ENCODE measurements at regions not wholly inside any gene's neighbourhood (a gene's known extent, or its start where the extent isn't known, plus 50 kb on each side); places are given as distances from the start of the nearest gene placed in this dataset.

DNA sequence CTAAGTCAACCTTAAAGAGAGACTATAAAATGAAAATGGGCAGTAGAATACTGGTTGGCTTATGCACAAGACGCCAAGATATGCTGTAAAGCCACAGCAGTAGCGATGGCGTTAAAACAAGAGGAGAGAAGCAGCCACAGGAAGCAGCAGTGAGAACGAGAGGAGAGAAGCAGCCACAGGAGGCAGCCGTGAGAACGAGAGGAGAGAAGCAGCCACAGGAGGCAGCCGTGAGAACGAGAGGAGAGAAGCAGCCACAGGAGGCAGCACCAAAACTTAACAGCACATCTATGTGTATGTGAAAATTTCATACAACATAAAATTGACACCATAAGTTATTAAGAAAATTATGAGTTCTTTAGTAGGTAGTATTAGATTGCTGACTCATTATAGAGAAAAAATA, 2318.6 kb upstream of the ACO1 start:
- TF ChIP-seq, protein P1, sequence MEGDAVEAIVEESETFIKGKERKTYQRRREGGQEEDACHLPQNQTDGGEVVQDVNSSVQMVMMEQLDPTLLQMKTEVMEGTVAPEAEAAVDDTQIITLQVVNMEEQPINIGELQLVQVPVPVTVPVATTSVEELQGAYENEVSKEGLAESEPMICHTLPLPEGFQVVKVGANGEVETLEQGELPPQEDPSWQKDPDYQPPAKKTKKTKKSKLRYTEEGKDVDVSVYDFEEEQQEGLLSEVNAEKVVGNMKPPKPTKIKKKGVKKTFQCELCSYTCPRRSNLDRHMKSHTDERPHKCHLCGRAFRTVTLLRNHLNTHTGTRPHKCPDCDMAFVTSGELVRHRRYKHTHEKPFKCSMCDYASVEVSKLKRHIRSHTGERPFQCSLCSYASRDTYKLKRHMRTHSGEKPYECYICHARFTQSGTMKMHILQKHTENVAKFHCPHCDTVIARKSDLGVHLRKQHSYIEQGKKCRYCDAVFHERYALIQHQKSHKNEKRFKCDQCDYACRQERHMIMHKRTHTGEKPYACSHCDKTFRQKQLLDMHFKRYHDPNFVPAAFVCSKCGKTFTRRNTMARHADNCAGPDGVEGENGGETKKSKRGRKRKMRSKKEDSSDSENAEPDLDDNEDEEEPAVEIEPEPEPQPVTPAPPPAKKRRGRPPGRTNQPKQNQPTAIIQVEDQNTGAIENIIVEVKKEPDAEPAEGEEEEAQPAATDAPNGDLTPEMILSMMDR (IDR thresholded peaks at IDR 0.05): no peak
- TF ChIP-seq POLR2A (IDR thresholded peaks at IDR 0.05): no peak
